ENCODE measurements at regions not wholly inside any gene's neighbourhood (a gene's known extent, or its start where the extent isn't known, plus 50 kb on each side); places are given as distances from the start of the nearest gene placed in this dataset.
"Not testable (repeated sequence)": the region's sequence is repeated elsewhere in the genome, so short reads cannot be mapped to it uniquely, and the experiment has no call there.

GRCh38 chr10:22467393-22467792, 122.1 kb downstream of the SPAG6 start:
- DNase-seq (ENCODE audit: low spot score); H3K27ac ChIP-seq; H3K4me3 ChIP-seq: not testable (repeated sequence)

- H3K27ac ChIP-seq = no peak overlapping the region
- H3K4me3 ChIP-seq = no peak overlapping the region
- DNase-seq (ENCODE audit: low spot score) = no peak
- no peak for TF ChIP-seq CTCF (IDR thresholded peaks at IDR 0.05)
These were observed 123.4 kb downstream of the SPAG6 start for GRCh38 chr10:22468570-22469320.

GRCh38 chr10:22473044-22473443, 127.7 kb downstream of the SPAG6 start:
- no peak overlapping the region for H3K27ac ChIP-seq
- no peak for DNase-seq (ENCODE audit: low spot score)
- no peak overlapping the region for H3K4me3 ChIP-seq
- no peak for TF ChIP-seq CTCF (IDR thresholded peaks at IDR 0.05)

- Histone ChIP-seq H3K27ac (no peak overlapping the region), H3K4me3 (no peak overlapping the region)
- no peak for DNase-seq (ENCODE audit: low spot score)
- TF ChIP-seq CTCF (IDR thresholded peaks at IDR 0.05) = no peak
These were observed 128.2 kb downstream of the SPAG6 start for GRCh38 chr10:22473459-22473858.

GRCh38 chr10:22475651-22476600, 130.6 kb downstream of the SPAG6 start:
- TF ChIP-seq CTCF (IDR thresholded peaks at IDR 0.05) = no peak
- Histone ChIP-seq H3K4me3 (peak overlapping the region; percentile 70), H3K27ac (no peak overlapping the region)
- no peak for DNase-seq (ENCODE audit: low spot score)

GRCh38 chr10:22476601-22477321, 131.5 kb downstream of the SPAG6 start:
- TF ChIP-seq CTCF (IDR thresholded peaks at IDR 0.05) = no peak
- H3K4me3 ChIP-seq = peak overlapping the region; percentile 70
- DNase-seq (ENCODE audit: low spot score) = no peak
- H3K27ac ChIP-seq = no peak overlapping the region

Data from coronary artery (tissue), 2 donors.